Glutamatergic neuron (in vitro differentiated cells): ENCODE measurements at regions not wholly inside any gene's neighbourhood (a gene's known extent, or its start where the extent isn't known, plus 50 kb on each side); places are given as distances from the start of the nearest gene placed in this dataset.

Experiments used
- DNase-seq: peaks from one replicate; pipeline ENCODE4 v3.0.0; 2022
- H3K27ac Mint-ChIP-seq: one replicate; pipeline ENCODE4 v1.8.0; 2020; ENCODE audit warnings: mild to moderate bottlenecking, mixed read lengths, inconsistent platforms; ENCODE audit not compliant: unreplicated experiment
- H3K27me3 Mint-ChIP-seq: one replicate; pipeline ENCODE4 v1.8.0; 2020; ENCODE audit warnings: mild to moderate bottlenecking, moderate library complexity, mixed read lengths, inconsistent platforms; ENCODE audit not compliant: unreplicated experiment
- H3K36me3 Mint-ChIP-seq: one replicate; pipeline ENCODE4 v1.8.0; 2020; ENCODE audit warnings: mild to moderate bottlenecking, mixed read lengths, inconsistent platforms; ENCODE audit not compliant: unreplicated experiment
- H3K4me1 Mint-ChIP-seq: one replicate; pipeline ENCODE4 v1.8.0; 2020; ENCODE audit warnings: mild to moderate bottlenecking, low read depth, mixed read lengths, inconsistent platforms; ENCODE audit not compliant: unreplicated experiment
- H3K4me3 Mint-ChIP-seq: one replicate; pipeline ENCODE4 v1.8.0; 2020; ENCODE audit warnings: mild to moderate bottlenecking, mixed read lengths, inconsistent platforms; ENCODE audit not compliant: unreplicated experiment
- H3K9me3 Mint-ChIP-seq: one replicate; pipeline ENCODE4 v1.8.0; 2020; ENCODE audit warnings: mild to moderate bottlenecking, moderate library complexity, mixed read lengths, inconsistent platforms; ENCODE audit not compliant: unreplicated experiment
- CTCF ChIP-seq: fragments of 200-600 bp; sonication (generic); IDR thresholded peaks from one replicate; pipeline ENCODE4 v1.5.0; 2021; ENCODE audit not compliant: partially characterized antibody, unreplicated experiment

GRCh38 chr20:11852189-11852588 lies 65.5 kb upstream of the BTBD3 start:
- no peak overlapping the region for H3K27ac Mint-ChIP-seq
- no peak overlapping the region for H3K4me3 Mint-ChIP-seq
- peaks cover 2% of the 10 kb centered on the region for H3K9me3 Mint-ChIP-seq
- H3K36me3 Mint-ChIP-seq: no peaks in the 10 kb centered on the region
- DNase-seq: no peak
- no peak for TF ChIP-seq CTCF
- H3K27me3 Mint-ChIP-seq: no peaks in the 10 kb centered on the region
- peaks cover 5% of the 10 kb centered on the region for H3K4me1 Mint-ChIP-seq

- no peak for TF ChIP-seq CTCF
- Mint-ChIP-seq H3K9me3 (no peaks in the 10 kb centered on the region), H3K4me3 (no peak overlapping the region), H3K36me3 (no peaks in the 10 kb centered on the region), H3K4me1 (peaks cover 5% of the 10 kb centered on the region), H3K27ac (no peak overlapping the region), H3K27me3 (no peaks in the 10 kb centered on the region)
- no peak for DNase-seq
Observed at GRCh38 chr20:11852811-11853210, 64.9 kb upstream of the BTBD3 start.

GRCh38 chr20:11853359-11853758 lies 64.3 kb upstream of the BTBD3 start:
- H3K27ac Mint-ChIP-seq: no peak overlapping the region
- no peak overlapping the region for H3K4me3 Mint-ChIP-seq
- no peak for DNase-seq
- no peaks in the 10 kb centered on the region for H3K9me3 Mint-ChIP-seq
- H3K4me1 Mint-ChIP-seq: peaks cover 5% of the 10 kb centered on the region
- H3K27me3 Mint-ChIP-seq: no peaks in the 10 kb centered on the region
- no peak for TF ChIP-seq CTCF
- H3K36me3 Mint-ChIP-seq: no peaks in the 10 kb centered on the region

- no peak for TF ChIP-seq CTCF
Observed at GRCh38 chr20:11861479-11861878, 56.2 kb upstream of the BTBD3 start.

GRCh38 chr20:11867291-11867919 lies 50.3 kb upstream of the BTBD3 start:
- TF ChIP-seq CTCF: no peak
- Mint-ChIP-seq H3K4me1 (no peaks in the 10 kb centered on the region), H3K36me3 (no peaks in the 10 kb centered on the region), H3K27ac (no peak overlapping the region), H3K4me3 (no peak overlapping the region), H3K27me3 (no peaks in the 10 kb centered on the region), H3K9me3 (no peaks in the 10 kb centered on the region)
- no peak for DNase-seq

More at GRCh38 chr20:11861479-11861878, 56.2 kb upstream of the BTBD3 start:
- Mint-ChIP-seq H3K4me3 (no peak overlapping the region), H3K9me3 (no peaks in the 10 kb centered on the region), H3K4me1 (no peaks in the 10 kb centered on the region), H3K36me3 (no peaks in the 10 kb centered on the region), H3K27ac (no peak overlapping the region), H3K27me3 (no peaks in the 10 kb centered on the region)
- no peak for DNase-seq
